ENCODE measurements at regions not wholly inside any gene's neighbourhood (a gene's known extent, or its start where the extent isn't known, plus 50 kb on each side); places are given as distances from the start of the nearest gene placed in this dataset.
"Not testable (repeated sequence)": the region's sequence is repeated elsewhere in the genome, so short reads cannot be mapped to it uniquely, and the experiment has no call there.

DNA sequence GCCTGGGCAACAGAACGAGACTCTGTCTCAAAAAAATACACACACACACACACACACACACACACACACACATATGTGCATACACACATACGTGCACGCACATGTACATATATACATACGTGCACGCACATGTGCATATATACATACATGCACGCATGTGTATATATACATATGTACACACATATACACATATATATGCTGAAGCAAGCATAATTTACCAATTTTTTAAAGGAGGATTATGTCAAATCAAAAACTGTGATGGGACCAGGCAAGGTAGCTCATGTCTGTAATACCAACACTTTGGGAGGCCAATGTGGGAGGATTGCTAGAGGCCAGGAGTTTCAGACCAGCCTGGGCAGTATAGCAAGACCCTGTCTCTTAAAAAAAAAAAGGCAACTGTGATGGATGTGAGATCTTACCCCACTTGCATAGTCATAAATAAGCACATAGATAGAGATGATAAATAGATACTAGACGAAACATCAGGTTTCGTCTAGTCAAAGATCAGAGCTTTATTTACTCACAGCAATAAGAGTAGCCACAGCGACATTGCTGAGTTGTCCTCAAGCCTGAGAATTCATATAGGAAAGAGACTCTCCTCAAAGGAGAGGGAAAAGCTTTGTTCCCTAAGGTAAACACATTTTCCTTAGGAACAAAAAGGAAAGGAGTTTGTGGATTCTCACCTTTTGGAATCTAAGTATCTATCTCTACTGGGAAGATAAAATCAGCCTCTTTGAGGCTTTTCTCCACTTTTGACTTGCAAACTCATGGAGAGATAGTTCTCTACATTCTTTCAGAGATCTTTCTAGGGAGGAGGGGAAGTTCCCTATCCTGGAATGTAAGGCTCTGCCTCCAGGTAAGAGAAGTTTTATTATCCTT, 74.7 kb upstream of the AMN1 start:
- Histone ChIP-seq H3K36me3 (ENCODE audit: control insufficient read depth, insufficient read depth, low read length) (no peaks in the 10 kb centered on the region), H3K4me1 (ENCODE audit: control insufficient read depth, insufficient read depth, low read length) (peaks cover 4% of the 10 kb centered on the region), H3K4me3 (ENCODE audit: low read length) (no peak overlapping the region), H3K9me3 (ENCODE audit: control insufficient read depth, low read depth, low read length) (no peaks in the 10 kb centered on the region), H3K27ac (ENCODE audit: low read length) (no peak overlapping the region), H3K27me3 (ENCODE audit: control insufficient read depth, insufficient read depth, low read length) (no peaks in the 10 kb centered on the region)
- DNase-seq: no peak
- no CpG with 5 or more reads among the region's 9 CpGs for WGBS (ENCODE audit: insufficient coverage, low lambda C conversion rate)

DNA sequence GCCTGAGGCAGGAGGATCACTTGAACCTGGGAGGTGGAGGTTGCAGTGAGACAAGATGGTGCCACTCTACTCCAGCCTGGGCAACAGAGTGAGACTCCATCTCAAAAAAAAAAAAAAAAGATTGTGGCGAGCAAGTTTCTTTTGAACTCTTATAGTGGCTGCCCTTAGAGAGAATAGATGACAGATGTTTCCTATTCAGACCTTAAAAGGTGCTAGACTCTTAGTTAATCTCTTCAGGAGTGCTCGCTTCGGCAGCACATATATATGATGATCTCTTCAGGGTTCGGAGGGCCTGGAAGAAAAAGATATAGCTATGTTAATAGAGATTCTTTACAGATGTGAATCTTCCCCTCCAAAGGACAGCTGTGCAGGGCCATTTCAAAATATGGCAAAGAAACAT, 73.1 kb upstream of the AMN1 start:
- H3K4me1 ChIP-seq (ENCODE audit: control insufficient read depth, insufficient read depth, low read length): no peaks in the 10 kb centered on the region
- no peaks in the 10 kb centered on the region for H3K9me3 ChIP-seq (ENCODE audit: control insufficient read depth, low read depth, low read length)
- H3K27me3 ChIP-seq (ENCODE audit: control insufficient read depth, insufficient read depth, low read length): no peaks in the 10 kb centered on the region
- H3K4me3 ChIP-seq (ENCODE audit: low read length): no peak overlapping the region
- H3K36me3 ChIP-seq (ENCODE audit: control insufficient read depth, insufficient read depth, low read length): no peaks in the 10 kb centered on the region
- no peak for DNase-seq
- no peak overlapping the region for H3K27ac ChIP-seq (ENCODE audit: low read length)
- WGBS (ENCODE audit: insufficient coverage, low lambda C conversion rate): no CpG with 5 or more reads among the region's 4 CpGs

DNA sequence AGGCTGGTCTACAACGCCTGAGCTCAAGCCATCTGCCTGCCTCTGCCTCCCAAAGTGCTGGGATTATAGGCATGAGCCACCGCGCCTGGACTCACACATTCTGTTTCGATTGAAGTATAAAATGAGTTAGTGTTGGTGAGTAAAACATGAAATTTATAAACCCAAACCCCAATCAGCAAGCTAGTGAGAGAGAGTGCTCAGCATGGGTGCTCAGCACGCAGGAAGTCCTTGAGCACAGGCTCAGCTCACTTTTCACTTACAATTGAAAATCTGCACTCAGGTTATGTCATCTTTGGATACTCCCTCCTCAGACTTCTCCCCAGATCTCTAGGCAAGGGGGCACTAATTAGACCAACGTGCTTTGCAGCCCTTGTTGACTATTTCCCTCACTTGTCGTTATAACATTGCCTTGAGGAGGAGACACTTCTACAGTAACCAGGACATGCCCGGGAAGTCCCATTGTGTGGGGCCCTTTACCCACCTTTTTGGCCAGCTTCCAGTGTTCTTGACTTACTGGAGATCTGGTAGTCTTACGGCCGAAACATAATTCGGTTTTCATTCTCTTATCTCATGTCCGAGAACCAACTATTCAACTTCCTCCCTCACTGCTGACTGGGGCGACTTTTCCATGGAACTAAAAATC, 68.5 kb upstream of the AMN1 start:
- no peak for DNase-seq
- no peak overlapping the region for H3K27ac ChIP-seq (ENCODE audit: low read length)
- H3K4me3 ChIP-seq (ENCODE audit: low read length): no peak overlapping the region
- H3K9me3 ChIP-seq (ENCODE audit: control insufficient read depth, low read depth, low read length): no peaks in the 10 kb centered on the region
- 100% methylated on average over 5 of the region's 13 CpGs for WGBS (ENCODE audit: insufficient coverage, low lambda C conversion rate)
- no peaks in the 10 kb centered on the region for H3K4me1 ChIP-seq (ENCODE audit: control insufficient read depth, insufficient read depth, low read length)
- H3K27me3 ChIP-seq (ENCODE audit: control insufficient read depth, insufficient read depth, low read length): no peaks in the 10 kb centered on the region
- no peaks in the 10 kb centered on the region for H3K36me3 ChIP-seq (ENCODE audit: control insufficient read depth, insufficient read depth, low read length)

DNA sequence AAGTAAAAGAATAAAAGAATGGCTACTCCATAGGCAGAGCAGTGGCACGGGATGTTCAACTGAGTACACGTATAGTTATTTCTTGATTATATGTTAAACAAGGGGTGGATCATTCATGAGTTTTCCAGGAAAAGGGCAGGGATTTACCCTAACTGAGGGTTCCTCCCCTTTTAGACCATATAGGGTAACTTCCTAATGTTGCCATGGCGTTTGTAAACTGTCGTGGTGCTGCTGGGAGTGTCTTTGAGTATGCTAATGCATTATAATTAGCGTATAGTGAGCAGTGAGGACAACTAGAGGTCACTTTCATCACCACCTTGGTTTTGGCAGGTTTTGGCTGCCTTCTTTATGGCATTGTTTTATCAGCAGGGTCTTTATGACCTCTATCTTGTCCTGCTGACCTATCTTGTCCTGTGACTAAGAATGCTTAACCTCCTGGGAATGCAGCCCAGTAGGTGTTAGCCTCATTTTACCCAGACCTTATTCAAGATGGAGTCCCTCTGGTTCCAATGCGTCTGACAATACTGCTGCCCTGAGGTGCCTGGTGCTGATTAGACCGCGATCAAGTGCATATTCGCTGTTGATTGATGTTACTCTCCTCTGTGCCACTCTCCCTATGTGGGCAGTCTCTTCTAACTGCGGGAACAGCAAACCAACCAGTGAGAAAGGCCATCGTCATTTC, 67.6 kb upstream of the AMN1 start:
- 94% methylated on average over 2 of the region's 11 CpGs for WGBS (ENCODE audit: insufficient coverage, low lambda C conversion rate)
- Histone ChIP-seq H3K4me1 (ENCODE audit: control insufficient read depth, insufficient read depth, low read length) (no peaks in the 10 kb centered on the region), H3K36me3 (ENCODE audit: control insufficient read depth, insufficient read depth, low read length) (no peaks in the 10 kb centered on the region), H3K4me3 (ENCODE audit: low read length) (no peak overlapping the region), H3K27me3 (ENCODE audit: control insufficient read depth, insufficient read depth, low read length) (no peaks in the 10 kb centered on the region), H3K27ac (ENCODE audit: low read length) (no peak overlapping the region), H3K9me3 (ENCODE audit: control insufficient read depth, low read depth, low read length) (no peaks in the 10 kb centered on the region)
- DNase-seq: no peak

DNA sequence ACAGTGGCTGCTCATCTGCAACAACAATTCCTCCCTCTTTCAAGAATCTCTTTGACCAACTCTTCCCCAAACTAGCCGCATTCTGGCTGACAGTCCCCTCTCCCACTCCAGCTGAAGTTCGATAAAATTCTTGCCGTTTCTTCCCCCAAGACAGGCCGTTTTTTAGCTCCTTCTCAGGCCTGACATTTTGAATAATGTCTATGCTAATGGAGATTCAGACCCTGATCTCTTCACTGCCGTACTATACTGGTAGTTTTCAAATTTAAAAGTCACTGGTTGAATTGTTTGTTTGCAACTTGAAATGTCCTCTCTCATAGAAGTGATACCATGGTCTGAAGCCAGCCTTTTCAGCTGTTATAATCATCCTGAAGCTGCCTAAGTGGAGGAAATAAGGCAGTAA, 65.9 kb upstream of the AMN1 start:
- WGBS (ENCODE audit: insufficient coverage, low lambda C conversion rate): 93% methylated on average over 3 of the region's 5 CpGs
- Histone ChIP-seq H3K27ac (ENCODE audit: low read length) (no peak overlapping the region), H3K4me1 (ENCODE audit: control insufficient read depth, insufficient read depth, low read length) (no peaks in the 10 kb centered on the region), H3K4me3 (ENCODE audit: low read length) (no peak overlapping the region), H3K9me3 (ENCODE audit: control insufficient read depth, low read depth, low read length) (no peaks in the 10 kb centered on the region), H3K27me3 (ENCODE audit: control insufficient read depth, insufficient read depth, low read length) (no peaks in the 10 kb centered on the region), H3K36me3 (ENCODE audit: control insufficient read depth, insufficient read depth, low read length) (no peaks in the 10 kb centered on the region)
- DNase-seq: no peak

DNA sequence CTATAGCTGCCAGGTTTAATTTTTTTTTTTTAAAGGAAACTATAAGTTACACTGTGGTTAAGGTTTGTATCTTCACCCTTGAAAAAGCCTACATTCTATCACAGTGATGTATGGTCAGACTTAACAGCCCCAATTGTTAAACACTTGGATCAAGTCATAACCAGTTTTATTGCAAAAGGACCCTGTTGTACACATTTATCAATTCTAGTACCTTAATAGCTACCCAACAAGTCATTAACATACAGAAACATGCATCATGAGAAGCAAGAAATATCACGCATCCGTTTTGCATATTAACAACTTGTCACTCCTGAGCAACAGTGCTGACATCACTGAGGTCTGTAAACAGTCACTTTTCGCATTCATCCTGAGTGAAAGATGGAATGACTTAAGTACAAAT, 62.4 kb upstream of the AMN1 start:
- H3K4me1 ChIP-seq (ENCODE audit: control insufficient read depth, insufficient read depth, low read length); DNase-seq; H3K4me3 ChIP-seq (ENCODE audit: low read length); H3K27me3 ChIP-seq (ENCODE audit: control insufficient read depth, insufficient read depth, low read length); H3K27ac ChIP-seq (ENCODE audit: low read length); H3K36me3 ChIP-seq (ENCODE audit: control insufficient read depth, insufficient read depth, low read length); H3K9me3 ChIP-seq (ENCODE audit: control insufficient read depth, low read depth, low read length): not testable (repeated sequence)
- WGBS (ENCODE audit: insufficient coverage, low lambda C conversion rate): no CpG with 5 or more reads among the region's 3 CpGs

DNA sequence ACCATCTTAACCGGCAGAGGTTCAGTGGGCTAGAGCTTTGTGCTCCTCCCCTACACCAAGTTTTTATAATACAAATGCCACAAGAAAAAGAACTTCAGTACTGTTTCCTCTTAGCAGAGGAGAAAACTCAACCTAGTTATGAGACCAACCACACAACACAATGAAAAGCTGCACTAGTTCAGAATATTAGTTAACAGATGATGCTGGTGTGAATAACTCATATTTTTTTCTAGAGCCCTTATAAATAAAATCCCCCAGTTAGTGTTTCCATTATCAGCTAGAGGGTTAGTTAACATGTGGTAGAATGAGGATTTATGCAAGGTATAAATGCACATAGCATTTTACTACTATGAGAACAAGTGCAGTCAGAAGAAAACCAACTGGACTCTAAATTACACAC, 61.9 kb upstream of the AMN1 start:
- no peak for DNase-seq
- H3K36me3 ChIP-seq (ENCODE audit: control insufficient read depth, insufficient read depth, low read length): no peaks in the 10 kb centered on the region
- WGBS (ENCODE audit: insufficient coverage, low lambda C conversion rate): no CpG with 5 or more reads among the region's 1 CpG
- no peak overlapping the region for H3K27ac ChIP-seq (ENCODE audit: low read length)
- H3K4me3 ChIP-seq (ENCODE audit: low read length): no peak overlapping the region
- H3K27me3 ChIP-seq (ENCODE audit: control insufficient read depth, insufficient read depth, low read length): no peaks in the 10 kb centered on the region
- no peaks in the 10 kb centered on the region for H3K4me1 ChIP-seq (ENCODE audit: control insufficient read depth, insufficient read depth, low read length)
- no peaks in the 10 kb centered on the region for H3K9me3 ChIP-seq (ENCODE audit: control insufficient read depth, low read depth, low read length)

DNA sequence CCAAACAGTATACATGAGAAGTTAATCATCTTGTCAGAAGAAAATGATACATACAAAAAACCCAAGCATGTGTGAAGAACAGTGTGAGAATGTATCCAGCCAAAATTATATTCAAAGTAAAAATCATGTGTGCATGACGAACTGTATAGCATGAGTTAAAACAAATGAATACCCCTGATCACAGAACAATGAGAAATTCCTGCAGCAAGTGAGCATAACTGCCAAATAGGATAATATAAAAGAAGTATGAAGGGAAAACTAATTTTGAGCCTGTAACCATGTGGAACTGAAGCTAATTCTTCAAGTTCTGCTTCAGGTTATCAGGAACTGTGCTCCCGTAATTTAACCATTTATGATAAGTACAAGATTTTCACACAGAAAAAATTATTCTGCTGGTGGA, 56.5 kb upstream of the AMN1 start:
- H3K27me3 ChIP-seq (ENCODE audit: control insufficient read depth, insufficient read depth, low read length): no peaks in the 10 kb centered on the region
- no CpG with 5 or more reads among the region's 2 CpGs for WGBS (ENCODE audit: insufficient coverage, low lambda C conversion rate)

DNA sequence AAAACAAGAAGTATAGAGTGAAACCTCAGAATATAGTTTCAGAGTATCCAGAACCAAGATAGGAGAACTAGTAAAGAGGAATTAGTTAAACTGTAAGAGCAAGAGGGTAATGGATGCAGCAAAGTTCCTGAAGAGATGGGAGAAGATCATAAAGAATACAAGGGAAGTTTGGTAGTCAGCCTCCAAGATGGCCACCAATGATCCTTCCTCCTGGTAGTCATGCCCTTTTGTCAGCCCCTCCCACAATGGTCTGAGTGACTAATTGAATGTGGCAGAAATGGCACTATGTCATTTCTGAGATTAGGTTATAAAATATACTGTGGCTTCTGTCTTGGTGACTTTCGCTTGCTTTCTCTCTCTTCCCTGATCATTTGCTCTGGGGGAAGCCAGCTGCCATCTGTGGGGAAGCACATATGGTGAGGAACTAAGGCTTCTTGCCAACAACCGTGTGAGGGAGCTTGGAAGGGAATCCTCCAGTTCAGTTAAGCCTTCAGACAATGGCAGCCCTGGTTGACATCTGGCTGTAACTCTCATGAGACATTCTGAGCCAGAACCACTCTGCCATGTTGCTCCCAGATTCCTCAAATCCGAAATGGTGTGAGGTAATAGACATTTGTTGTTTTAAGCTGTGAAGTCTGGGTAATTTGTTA, 55.3 kb upstream of the AMN1 start:
- no peak overlapping the region for H3K4me3 ChIP-seq (ENCODE audit: low read length)
- no peak for DNase-seq
- H3K4me1 ChIP-seq (ENCODE audit: control insufficient read depth, insufficient read depth, low read length): no peaks in the 10 kb centered on the region
- no peaks in the 10 kb centered on the region for H3K27me3 ChIP-seq (ENCODE audit: control insufficient read depth, insufficient read depth, low read length)
- no peak overlapping the region for H3K27ac ChIP-seq (ENCODE audit: low read length)
- no peaks in the 10 kb centered on the region for H3K36me3 ChIP-seq (ENCODE audit: control insufficient read depth, insufficient read depth, low read length)
- peaks cover 2% of the 10 kb centered on the region for H3K9me3 ChIP-seq (ENCODE audit: control insufficient read depth, low read depth, low read length)
- no CpG with 5 or more reads among the region's 3 CpGs for WGBS (ENCODE audit: insufficient coverage, low lambda C conversion rate)

More for the DNA sequence above, 56.5 kb upstream of the AMN1 start:
- Histone ChIP-seq H3K27ac (ENCODE audit: low read length) (no peak overlapping the region), H3K4me1 (ENCODE audit: control insufficient read depth, insufficient read depth, low read length) (no peaks in the 10 kb centered on the region), H3K36me3 (ENCODE audit: control insufficient read depth, insufficient read depth, low read length) (no peaks in the 10 kb centered on the region), H3K9me3 (ENCODE audit: control insufficient read depth, low read depth, low read length) (peaks cover 2% of the 10 kb centered on the region), H3K4me3 (ENCODE audit: low read length) (no peak overlapping the region)
- DNase-seq: no peak

DNA sequence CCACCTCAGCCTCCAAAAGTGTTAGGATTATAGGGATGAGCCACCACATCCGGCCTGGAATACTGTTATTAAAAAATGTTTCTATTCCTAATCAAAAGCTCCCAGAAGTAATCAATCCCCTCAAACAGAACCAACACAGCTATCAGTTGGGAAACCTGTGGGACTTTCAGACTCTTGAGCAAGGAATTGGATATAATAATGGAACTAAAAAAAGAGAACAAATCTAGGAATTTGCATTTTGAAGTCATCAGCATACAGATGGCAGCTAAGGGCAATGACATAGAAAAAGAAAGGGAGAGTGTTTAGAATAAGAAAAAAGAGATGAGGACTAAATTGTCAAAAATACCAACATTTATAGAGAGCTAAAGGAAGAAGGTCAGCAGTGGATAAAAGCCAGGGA, 54.7 kb upstream of the AMN1 start:
- H3K9me3 ChIP-seq (ENCODE audit: control insufficient read depth, low read depth, low read length): peaks cover 2% of the 10 kb centered on the region
- WGBS (ENCODE audit: insufficient coverage, low lambda C conversion rate): no CpG with 5 or more reads among the region's 1 CpG
- no peak for DNase-seq

More for the DNA sequence above, 54.7 kb upstream of the AMN1 start:
- Histone ChIP-seq H3K4me1 (ENCODE audit: control insufficient read depth, insufficient read depth, low read length) (no peaks in the 10 kb centered on the region), H3K36me3 (ENCODE audit: control insufficient read depth, insufficient read depth, low read length) (no peaks in the 10 kb centered on the region), H3K27me3 (ENCODE audit: control insufficient read depth, insufficient read depth, low read length) (no peaks in the 10 kb centered on the region), H3K4me3 (ENCODE audit: low read length) (no peak overlapping the region), H3K27ac (ENCODE audit: low read length) (no peak overlapping the region)
